Activated gamma-delta T cell treated with Interleukin-2 at 50 U/mL for 16 hours (primary cell): ENCODE measurements at regions not wholly inside any gene's neighbourhood (a gene's known extent, or its start where the extent isn't known, plus 50 kb on each side); places are given as distances from the start of the nearest gene placed in this dataset.
"Not testable (repeated sequence)": the region's sequence is repeated elsewhere in the genome, so short reads cannot be mapped to it uniquely, and the experiment has no call there.

Experiments
- DNase-seq: peaks from one replicate; pipeline ENCODE4 v3.0.0-alpha.2; 2020

- DNase-seq: no peak
These were observed 181.6 kb upstream of the RASGRP1 start for GRCh38 chr15:38746211-38746610.

GRCh38 chr15:38748710-38749109, 184.1 kb upstream of the RASGRP1 start:
- DNase-seq: no peak

- DNase-seq: no peak
These were observed 186.2 kb upstream of the RASGRP1 start for GRCh38 chr15:38750786-38751185.

- no peak for DNase-seq
These were observed 191.1 kb upstream of the RASGRP1 start for GRCh38 chr15:38755718-38756117.

GRCh38 chr15:38756441-38756840, 191.8 kb upstream of the RASGRP1 start:
- no peak for DNase-seq

- DNase-seq: no peak
These were observed 193.4 kb upstream of the RASGRP1 start for GRCh38 chr15:38758043-38758442.

- no peak for DNase-seq
These were observed 197.1 kb upstream of the RASGRP1 start for GRCh38 chr15:38761681-38762080.

GRCh38 chr15:38768970-38769369, 204.4 kb upstream of the RASGRP1 start:
- DNase-seq: no peak

- DNase-seq: no peak
These were observed 204.9 kb upstream of the RASGRP1 start for GRCh38 chr15:38769492-38769891.

- not testable (repeated sequence) for DNase-seq
These were observed 209.5 kb upstream of the RASGRP1 start for GRCh38 chr15:38774076-38774475.

GRCh38 chr15:38781196-38781595, 216.6 kb upstream of the RASGRP1 start:
- no peak for DNase-seq

- no peak for DNase-seq
These were observed 217.5 kb upstream of the RASGRP1 start for GRCh38 chr15:38782156-38782555.

GRCh38 chr15:38788918-38789317, 224.3 kb upstream of the RASGRP1 start:
- no peak for DNase-seq

GRCh38 chr15:38789566-38789965, 225.0 kb upstream of the RASGRP1 start:
- no peak for DNase-seq

GRCh38 chr15:38793206-38793810, 228.7 kb upstream of the RASGRP1 start:
- DNase-seq: no peak

- no peak for DNase-seq
These were observed 231.0 kb upstream of the RASGRP1 start for GRCh38 chr15:38795471-38796245.

GRCh38 chr15:38796589-38796988, 232.0 kb upstream of the RASGRP1 start:
- no peak for DNase-seq

- DNase-seq: not testable (repeated sequence)
These were observed 232.9 kb upstream of the RASGRP1 start for GRCh38 chr15:38797506-38797905.

- DNase-seq: not testable (repeated sequence)
These were observed 234.6 kb upstream of the RASGRP1 start for GRCh38 chr15:38799202-38799601.

GRCh38 chr15:38809621-38810020, 245.0 kb upstream of the RASGRP1 start:
- DNase-seq: no peak

- no peak for DNase-seq
These were observed 246.1 kb upstream of the RASGRP1 start for GRCh38 chr15:38810686-38811085.

- DNase-seq: not testable (repeated sequence)
These were observed 249.6 kb upstream of the RASGRP1 start for GRCh38 chr15:38814254-38814653.

GRCh38 chr15:38814891-38815290, 250.3 kb upstream of the RASGRP1 start:
- DNase-seq: no peak

- DNase-seq: peak; percentile 83
These were observed 253.0 kb upstream of the RASGRP1 start for GRCh38 chr15:38817427-38818156.
